AG08396 (cell line): ENCODE measurements at regions not wholly inside any gene's neighbourhood (a gene's known extent, or its start where the extent isn't known, plus 50 kb on each side); places are given as distances from the start of the nearest gene placed in this dataset.
"Not testable (repeated sequence)": the region's sequence is repeated elsewhere in the genome, so short reads cannot be mapped to it uniquely, and the experiment has no call there.

Experiments used
- DNase-seq: peaks from one replicate; pipeline ENCODE4 v3.0.0; 2012; ENCODE audit warnings: low spot score, mixed read lengths

DNA sequence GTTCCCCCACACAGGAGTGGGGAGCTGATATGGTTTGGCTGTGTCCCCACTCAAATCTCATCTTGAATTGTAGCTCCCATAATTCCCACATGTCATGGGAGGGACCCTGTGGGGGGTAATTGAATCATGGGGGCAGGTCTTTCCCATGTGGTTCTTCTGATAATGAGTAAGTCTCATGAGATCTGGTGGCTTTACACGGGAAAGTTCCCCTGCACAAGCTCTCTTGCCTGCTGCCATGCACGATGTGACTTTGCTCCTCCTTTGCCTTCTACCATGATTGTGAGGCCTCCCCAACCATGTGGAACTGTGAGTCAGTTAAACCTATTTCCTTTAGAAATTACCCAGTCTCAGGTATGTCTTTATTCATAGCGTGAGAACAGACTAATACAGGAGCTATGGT lies 347.0 kb upstream of the CDH5 start:
- not testable (repeated sequence) for DNase-seq

DNA sequence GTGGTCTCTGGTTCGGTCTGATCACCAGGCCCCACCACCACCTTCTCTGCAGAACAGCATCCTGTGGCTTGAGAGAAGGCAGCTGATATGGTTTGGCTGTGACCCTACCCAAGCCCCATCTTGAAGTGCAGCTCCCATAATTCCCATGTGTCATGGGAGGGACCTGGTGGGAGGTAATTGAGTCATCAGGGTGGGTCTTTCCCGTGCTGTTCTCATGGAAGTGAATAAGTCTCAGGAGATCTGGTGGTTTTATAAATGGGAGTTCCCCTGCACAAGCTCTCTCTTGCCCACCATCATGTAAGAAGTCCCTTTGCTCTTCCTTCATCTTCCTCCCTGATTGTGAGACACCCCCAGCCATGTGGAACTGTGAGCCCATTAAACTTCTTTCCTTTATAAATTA lies 352.3 kb upstream of the CDH5 start:
- DNase-seq, result no peak

DNA sequence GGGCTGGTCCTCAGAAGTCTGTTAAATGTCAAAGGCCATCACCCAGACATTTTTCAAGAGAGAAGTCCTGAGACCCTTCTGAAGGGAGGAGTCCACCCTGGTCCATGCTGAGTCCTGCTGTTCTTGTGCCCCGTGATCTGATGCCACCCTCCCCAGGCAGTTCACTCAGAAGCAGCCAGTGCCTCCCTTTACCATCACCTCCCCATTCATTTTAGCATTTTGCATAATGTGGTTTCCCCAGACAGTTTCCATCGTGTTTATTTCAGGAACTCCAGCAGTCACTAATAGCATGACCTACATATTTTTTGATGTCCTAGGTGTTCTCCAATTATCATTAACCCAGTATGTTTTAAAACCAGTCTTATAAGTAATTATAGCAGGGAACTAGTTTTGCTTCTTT lies 353.0 kb upstream of the CDH5 start:
- DNase-seq, result no peak

DNA sequence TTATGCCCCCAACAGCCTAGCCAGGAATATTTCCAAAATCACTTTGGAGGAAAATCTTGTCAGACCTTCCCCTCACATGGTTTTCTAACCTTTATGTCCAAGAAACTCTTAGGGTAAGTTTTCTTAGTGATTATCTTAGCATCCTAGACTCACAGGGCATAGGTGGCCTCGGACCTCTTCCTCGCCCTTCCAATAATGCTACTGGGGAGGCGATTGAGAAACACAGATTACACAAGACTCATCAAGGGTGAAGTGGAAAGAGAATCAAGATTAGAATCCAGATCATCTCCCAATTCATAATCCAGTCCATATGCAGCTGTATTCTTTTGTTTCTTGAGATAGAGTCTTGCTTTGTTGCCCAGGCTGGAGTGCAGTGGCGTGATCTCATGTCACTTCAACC lies 358.4 kb upstream of the CDH5 start:
- DNase-seq, result no peak

DNA sequence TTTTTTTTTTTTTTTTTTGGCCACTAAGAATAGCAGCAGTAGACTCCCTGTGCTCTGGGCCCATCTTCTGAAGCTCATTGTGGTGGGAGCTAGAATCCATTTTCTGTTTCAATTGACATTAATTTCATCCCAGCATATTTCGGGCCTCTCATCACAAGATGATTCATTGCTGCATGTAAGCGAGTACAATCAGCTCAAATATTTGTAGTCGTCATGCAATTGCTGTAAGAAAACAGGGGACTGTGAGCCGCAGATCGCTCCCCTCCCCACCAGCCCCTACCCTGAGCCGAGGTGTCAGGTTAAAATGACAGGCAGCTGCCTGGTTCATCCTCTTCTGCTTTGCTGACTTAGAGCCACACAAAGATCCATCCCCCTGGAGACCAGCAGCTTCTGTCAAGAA lies 358.8 kb upstream of the CDH5 start:
- DNase-seq, result peak; percentile 50

DNA sequence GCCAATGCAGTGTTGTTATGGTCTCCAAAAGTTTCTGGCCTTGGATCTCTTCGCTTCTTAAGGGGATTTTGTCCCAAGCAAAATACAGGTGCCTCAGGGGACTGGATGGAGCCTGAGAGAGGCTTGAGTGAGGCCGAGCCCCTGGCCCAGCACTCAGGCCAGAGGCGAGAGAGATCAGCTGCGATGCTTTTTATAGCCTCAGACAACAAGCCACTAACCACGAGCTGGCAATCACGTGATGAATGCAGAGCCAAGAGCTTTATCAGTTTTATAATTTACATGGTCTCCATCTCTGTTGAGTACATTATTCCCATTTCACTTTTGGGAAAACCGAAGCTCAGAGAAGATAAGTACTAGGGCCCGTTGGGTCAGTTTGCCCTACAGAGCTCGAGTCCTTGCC lies 360.0 kb upstream of the CDH5 start:
- no peak for DNase-seq

DNA sequence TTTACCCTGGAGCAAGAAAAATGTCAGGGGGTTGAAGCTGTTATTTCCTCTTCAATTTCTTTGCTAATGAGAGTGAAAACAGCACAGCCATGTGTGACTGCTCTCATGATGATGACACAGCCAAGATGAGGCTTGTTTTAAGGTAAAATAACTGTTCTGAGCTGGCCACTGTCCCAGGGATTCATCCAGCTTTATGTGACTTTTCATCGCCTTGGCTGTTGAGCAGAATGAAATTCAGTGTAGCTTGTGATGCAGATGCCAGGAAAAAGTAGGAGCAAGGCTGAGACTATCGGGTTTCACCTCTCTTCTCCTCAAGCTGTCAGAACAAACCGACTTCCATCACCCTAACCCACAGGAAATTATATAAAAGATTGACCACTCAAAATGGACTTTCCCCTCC lies 361.8 kb upstream of the CDH5 start:
- no peak for DNase-seq

DNA sequence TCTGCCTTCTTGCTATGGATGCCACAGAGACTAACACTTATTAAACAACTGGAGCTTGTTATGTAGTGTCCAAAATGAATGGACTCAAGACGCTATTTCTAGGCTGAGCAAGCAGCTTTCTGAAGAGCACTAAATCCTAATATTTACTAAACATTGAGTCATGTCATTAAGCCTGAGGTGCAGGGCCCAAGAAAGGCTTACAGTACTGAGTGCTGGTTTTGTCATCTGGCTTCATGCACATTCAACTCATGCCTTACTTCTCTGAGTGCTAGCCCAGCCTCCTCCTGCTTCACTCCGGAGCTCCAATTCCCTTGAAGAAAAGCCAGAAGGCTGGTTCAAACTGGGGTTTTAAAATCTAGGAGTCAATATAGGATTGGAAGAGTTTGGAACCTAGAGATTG lies 363.3 kb upstream of the CDH5 start:
- DNase-seq, result peak; percentile 32

DNA sequence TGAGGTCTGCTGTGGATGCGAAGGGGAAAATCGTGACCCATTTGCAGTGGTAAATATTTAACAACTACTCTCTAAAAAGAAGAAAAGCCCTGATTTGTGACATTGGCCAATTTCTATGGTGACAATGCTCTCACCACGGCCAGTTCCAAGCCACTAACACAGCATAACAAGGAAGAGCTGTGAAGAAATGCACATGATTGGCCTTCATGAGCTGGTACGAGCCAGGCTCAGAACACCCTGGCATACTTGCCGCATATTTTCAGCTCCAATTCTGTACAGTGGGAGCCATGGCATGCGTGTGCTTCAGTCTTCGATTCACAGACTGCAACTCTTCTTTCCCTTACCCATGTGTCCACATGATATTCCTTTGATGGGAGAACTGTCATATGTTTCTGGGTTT lies 363.9 kb upstream of the CDH5 start:
- no peak for DNase-seq

DNA sequence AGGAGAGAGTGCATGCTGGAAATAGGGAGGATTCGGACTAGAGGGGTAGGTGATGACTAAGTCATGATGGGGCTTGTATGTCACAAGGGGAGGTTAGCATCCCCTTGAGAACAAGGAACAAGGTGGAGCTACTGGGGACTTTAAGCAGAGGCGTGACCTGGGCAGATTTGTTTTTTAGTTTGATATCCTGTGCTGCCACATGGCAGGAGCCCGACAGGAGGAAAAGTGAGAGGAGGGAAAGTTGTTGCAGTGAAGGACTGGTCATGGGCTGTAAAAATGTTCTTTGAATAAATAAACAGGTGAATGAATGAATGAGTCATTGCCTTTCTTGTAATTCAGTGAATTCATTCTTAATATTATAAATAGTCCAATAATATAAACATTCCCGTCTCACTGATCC lies 365.1 kb upstream of the CDH5 start:
- DNase-seq, result no peak

DNA sequence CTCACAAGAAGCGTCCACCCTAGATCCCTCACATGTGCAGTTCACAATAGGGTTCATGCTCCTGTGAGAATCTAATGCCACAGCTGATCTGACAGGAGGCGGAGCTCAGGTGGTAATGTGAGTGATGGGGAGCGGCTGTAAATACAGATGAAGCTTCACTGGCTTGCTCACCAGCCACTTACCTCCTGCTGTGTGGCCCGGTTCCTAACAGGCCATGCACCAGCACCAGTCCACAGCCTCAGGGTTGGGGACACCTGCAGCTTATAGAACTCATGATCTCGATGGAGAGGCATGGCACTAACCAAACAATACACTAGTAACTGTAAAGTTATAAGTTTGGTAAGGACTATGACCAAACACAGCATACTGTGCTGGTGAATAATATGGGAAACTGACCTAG lies 368.0 kb upstream of the CDH5 start:
- DNase-seq, result no peak

DNA sequence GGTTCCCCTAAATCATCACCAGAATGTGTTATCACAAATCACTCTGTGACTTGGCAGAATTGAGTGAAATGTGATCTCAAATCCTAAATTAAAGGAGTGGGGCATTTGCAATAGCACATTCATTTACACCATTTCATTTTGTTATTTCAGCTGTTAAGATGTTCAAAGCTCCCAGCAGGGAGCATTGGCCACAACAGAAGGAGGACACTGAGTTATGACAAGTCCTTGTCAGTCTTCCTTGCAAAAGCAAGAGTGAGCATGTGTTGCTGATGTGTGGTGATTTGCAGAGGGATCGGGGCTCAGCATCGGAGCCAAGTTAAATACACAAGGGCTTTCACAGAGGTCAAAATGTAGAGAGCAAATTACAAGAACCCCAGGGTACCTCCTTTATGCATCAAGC lies 372.2 kb upstream of the CDH5 start:
- DNase-seq, result no peak

DNA sequence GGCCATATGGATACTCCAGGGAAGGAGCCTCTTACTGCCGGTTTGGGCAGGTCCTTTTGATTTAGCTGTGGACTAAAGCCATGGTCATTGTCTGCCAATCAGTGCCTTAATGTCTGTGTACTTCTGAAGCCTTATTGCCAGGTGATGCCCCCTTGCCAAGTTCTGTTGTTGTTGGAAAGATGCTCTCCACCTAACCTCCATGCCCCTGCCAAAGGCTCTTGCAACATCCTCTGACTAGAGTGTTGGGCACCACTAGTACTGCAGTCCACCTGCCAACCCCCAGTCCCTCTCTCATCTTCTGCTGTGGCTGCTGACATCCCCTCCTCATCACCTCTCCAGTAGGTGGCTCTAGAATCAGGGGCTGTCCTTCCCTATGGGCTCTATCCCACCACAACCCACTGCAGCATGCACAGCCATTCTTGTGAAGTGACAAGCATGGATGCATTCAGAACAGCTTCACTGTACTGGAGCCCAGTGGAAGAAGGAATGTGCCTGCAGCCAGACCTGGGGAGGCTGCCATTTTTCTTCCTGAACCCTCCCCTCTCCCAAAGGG lies 375.3 kb upstream of the CDH5 start:
- DNase-seq, result no peak

DNA sequence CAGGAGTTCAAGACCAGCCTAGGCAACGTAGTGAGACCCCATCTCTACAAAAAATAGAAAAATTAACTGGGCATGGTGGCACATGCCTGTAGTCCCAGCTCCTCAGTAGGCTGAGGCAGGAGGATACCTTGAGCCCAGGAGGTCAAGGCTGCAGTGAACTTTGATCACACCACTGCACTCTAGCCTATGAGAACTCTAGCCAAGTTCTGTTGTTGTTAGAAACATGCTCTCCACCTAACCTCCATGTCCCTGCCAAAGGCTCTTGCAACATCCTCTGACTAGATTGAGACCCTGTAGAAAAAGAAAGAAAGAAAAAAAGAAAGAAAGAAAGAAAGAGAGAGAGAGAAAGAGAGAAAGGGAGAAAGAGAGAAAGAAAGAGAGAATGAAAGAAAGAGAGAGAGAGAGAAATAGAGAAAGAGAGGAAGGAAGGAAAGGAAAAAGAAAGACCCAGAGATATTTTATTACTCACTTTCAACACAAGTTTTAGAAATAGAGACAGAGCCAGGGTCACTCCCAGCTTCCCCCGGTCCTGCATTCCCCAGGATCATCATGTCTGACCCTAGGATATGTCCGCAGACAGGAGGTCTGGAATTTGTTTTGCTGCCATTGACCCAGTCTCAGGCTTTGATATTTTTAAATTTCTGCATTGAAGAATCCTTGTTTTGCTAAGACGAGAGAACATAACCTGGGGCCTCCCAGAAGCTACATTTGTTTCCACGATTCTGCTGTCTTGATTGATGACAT lies 376.5 kb upstream of the CDH5 start:
- no peak for DNase-seq

DNA sequence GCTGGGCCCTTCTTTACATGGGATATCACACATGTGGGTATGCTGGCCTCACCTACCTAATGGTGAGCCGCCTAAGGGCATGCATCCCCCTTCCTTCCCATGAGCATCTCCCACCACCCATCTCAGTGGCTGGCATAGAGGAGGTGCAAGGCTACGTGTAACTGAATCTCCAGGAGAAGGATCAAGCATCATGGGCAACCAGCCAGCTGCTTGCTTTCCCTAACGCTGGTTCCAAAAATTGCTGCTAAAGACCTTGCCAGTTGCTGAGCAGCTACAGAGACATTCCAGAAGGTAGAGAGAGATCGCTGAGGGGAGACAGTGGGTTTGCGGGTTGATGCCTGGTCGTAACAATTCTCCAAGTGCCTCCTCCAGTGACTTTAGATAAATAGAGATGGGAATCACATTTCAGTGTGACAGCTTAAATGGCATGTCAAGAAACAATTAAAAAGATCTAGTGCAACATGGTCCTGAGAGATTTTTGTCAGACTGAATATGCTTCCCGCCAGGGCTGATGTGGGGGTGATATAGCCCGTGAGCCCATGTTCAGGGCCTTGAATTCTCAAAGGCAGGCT lies 378.4 kb upstream of the CDH5 start:
- DNase-seq, result no peak

DNA sequence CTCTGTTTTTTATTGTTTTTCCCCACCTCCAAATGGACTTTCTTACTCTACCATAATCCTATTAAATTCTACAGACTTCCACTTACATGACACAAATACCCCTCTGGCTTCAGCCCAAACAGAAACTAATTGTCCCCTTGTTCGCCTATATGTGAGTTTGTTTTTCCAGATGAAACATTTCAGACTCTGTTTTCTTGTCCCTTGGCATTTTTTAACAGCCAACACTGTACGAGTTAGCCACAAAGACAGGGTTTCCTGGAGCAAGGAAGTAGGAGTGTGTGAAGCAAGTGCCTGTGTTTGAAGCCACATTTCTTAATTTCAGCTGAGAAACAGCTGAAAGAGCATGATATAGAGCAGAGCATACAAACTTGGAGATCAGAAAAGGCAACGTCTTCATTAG lies 382.2 kb upstream of the CDH5 start:
- no peak for DNase-seq

DNA sequence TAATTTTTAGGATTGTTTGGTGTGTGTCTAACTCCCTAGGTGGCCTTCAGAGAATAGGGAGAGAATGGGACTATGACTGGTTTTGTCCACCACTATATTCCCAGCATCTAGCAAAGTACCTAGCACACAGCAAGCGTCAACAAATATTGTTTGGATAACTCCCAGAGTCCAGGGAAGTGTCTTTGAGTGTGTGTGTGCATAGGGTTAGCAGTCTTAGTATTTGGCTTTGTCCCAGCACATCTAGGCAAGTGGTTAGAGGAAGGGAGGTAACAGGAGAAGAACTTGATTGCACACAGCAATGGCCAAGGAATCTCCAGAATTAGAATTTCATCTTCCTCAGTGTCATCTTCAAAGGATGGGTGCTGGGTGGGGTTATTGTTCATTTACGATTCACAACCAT lies 385.4 kb upstream of the CDH5 start:
- DNase-seq, result no peak

DNA sequence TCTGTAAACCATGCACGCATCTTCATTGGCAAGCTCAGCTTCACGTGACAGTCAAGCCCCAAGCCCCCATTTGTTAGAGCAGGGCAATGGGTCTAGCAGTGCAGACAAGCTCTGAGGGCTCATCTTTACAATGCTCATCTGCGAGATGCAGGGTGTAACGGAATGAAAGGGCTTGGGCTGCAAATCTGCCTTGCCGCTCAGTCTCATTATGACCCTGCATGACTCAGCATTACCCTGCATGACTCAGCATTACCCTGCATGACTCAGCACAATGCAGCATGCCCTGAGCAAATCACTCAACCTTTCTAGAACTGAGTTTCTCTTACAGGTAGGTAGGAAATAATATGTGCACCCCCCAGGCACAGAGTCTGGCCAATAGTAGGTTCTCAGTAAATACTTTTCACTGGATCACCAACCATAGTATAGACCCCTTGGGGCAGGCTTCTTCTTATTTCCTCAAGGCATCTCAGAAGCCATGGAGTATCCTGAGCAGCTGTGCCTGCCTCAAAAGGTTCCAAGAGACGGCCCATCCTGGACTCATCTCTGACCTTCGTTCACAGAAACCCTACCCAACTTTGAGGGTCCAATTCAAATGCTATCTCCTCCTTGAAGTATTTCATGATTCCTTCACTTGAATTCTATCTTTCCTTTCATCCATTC lies 391.3 kb upstream of the CDH5 start:
- DNase-seq, result peak; percentile 15

DNA sequence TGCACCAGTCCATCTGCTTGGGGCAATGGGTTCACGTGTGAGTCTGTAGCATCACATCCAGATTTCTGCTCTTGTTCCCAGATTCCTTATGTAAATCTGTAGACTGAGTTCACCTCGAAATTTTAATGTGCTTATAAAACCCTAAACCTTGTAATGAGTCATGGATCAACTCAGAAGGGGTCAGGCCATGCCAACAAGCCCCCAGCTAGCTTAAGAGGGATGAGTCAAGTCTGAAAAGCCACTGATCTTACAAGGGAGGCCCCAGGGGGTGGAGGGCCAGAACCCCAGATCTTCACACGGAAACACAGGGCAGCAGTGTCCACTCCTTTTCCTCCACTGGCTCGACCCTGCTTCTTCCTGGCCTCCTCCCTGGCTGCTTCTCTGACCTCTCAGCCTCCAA lies 399.1 kb upstream of the CDH5 start:
- no peak for DNase-seq

DNA sequence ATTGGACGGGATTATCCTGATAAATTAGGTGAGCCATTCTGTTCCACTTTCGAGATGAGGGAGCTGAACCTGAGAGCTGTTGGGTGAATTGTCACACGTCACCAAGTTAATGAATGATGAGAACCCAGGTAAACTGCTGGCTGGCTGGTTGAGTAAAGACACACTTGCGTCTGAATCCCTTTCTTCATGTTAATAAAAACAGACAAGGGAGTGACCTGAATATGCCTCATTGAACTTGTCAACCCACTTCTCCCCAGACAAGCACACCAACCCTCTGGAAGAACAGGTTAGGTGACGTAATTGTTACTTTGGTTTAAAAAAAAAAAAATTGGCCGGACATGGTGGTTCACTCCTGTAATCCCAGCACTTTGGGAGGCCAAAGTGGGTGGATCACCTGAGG lies 400.9 kb upstream of the CDH5 start:
- no peak for DNase-seq

DNA sequence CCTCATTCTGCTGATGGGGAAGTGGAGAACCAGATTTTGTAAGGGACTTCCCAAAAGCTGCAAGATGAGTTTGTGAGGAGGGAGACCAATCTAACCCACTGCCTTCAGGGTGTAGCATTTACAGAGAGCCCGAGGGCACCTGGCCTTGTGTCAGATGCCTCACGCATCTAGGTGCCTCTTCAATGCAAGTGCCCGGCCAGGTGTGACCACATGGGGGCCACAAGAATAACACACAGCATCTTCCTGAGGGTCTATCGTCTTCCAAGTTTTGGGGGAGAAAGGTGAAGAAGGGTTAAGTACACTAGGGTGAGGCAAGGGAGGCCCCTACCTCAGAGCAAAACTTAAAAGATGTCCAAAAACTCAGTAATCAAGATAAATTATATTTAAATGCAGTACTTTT lies 401.7 kb upstream of the CDH5 start:
- DNase-seq, result no peak

DNA sequence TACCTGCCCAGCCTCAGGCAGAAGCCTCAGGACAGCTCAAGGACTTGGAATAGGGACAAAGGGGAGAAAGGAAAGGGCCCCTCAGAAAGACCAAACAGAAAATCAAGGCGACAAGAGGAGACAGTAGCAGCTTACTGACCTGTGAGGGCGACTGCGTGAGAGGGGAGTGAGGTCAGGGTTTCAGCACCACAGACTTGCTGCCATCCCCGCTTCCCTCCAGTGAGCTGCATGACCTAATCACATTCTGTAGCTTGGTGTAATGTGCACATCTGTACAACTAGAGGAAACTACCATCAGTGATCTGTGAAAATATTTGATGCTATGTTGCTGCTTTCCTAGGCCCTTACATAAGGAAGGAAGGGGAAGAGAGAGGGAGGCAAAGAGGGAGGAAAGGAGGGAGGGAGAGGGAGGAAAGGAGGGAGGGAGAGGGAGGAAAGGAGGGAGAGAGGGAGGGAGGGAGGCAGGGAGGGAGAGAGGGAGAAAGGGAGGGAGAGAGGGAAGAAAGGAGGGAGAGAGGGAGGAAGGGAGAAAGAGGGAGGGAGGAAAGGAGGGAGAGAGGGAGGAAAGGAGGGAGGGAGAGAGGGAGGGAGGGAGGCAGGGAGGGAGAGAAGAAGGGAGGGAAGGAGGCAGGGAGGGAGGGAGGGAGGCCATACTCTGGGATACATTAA lies 404.9 kb upstream of the CDH5 start:
- no peak for DNase-seq

DNA sequence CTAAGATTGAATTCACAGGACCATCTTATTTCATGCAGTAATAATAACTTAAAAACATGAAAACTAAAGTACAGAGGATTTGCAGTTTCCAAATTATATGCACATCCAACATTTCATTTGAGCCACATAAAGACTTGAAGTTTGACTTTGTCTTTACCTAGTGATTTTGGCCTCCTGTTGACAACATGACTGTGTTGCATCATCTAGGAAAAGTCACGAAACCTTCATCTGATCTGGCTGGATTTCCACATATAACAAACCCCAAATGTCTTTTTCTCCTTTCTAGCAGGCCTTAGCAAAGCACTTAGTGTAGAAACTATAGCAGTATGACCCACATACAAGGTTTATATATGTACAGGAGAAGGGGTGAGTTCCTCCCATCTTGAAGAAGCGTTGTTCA lies 406.5 kb upstream of the CDH5 start:
- DNase-seq, result no peak
